ENCODE measurements at regions not wholly inside any gene's neighbourhood (a gene's known extent, or its start where the extent isn't known, plus 50 kb on each side); places are given as distances from the start of the nearest gene placed in this dataset.

DNA sequence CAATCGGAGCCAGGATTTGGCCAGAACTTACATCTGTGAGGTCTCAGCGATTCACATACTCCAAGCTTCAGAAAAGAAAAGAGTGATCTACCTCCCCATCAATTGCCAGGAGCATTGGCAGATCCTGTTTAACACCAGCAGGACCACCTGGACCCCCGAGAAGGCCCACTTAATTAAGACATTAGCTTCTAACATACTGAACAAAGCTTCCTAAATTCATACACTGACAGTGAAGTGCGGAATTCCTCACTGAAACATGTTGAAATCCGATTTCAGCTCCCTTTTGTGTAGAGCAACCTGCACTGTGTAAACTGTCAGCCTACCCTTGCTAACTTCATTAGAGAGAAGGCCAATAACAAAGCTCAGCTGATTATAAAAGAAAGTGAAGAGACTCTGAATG, 274.0 kb downstream of the NOVA1 start:
- no peak for TF ChIP-seq EZH2 (IDR thresholded peaks at IDR 0.05; ENCODE audit: borderline replicate concordance, insufficient read depth, low read length, poor library complexity, severe bottlenecking)
- no peak for TF ChIP-seq POLR2AphosphoS5 (IDR thresholded peaks at IDR 0.05)
- TF ChIP-seq, protein P1, sequence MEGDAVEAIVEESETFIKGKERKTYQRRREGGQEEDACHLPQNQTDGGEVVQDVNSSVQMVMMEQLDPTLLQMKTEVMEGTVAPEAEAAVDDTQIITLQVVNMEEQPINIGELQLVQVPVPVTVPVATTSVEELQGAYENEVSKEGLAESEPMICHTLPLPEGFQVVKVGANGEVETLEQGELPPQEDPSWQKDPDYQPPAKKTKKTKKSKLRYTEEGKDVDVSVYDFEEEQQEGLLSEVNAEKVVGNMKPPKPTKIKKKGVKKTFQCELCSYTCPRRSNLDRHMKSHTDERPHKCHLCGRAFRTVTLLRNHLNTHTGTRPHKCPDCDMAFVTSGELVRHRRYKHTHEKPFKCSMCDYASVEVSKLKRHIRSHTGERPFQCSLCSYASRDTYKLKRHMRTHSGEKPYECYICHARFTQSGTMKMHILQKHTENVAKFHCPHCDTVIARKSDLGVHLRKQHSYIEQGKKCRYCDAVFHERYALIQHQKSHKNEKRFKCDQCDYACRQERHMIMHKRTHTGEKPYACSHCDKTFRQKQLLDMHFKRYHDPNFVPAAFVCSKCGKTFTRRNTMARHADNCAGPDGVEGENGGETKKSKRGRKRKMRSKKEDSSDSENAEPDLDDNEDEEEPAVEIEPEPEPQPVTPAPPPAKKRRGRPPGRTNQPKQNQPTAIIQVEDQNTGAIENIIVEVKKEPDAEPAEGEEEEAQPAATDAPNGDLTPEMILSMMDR (IDR thresholded peaks at IDR 0.05; ENCODE audit: poor library complexity, severe bottlenecking) = no peak
- no peak for TF ChIP-seq REST (IDR thresholded peaks at IDR 0.05; ENCODE audit: borderline replicate concordance)
- TF ChIP-seq MXI1 (conservative IDR thresholded peaks at IDR 0.05; ENCODE audit: poor library complexity, severe bottlenecking) = no peak
- no peak for TF ChIP-seq RAD21 (conservative IDR thresholded peaks at IDR 0.05)
- TF ChIP-seq TAF1 (IDR thresholded peaks at IDR 0.05; ENCODE audit: low read depth) = no peak
- TF ChIP-seq EP300 (conservative IDR thresholded peaks at IDR 0.05; ENCODE audit: poor library complexity, severe bottlenecking) = no peak
- TF ChIP-seq SMC3 (conservative IDR thresholded peaks at IDR 0.05; ENCODE audit: poor library complexity) = no peak

Measured in neural cell (in vitro differentiated cells).